NCI-H446 (cell line): ENCODE measurements at regions not wholly inside any gene's neighbourhood (a gene's known extent, or its start where the extent isn't known, plus 50 kb on each side); places are given as distances from the start of the nearest gene placed in this dataset.

Experiments used
- DNase-seq, 2 experiments: peaks; one replicate each; lab custom pipeline; 2025; lab: John Stamatoyannopoulos, UW

- no peak for DNase-seq
These were observed 384.8 kb upstream of the TGFBR2 start for GRCh38 chr3:30221619-30222018.

GRCh38 chr3:30222441-30222840, 384.0 kb upstream of the TGFBR2 start:
- no peak for DNase-seq

DNA sequence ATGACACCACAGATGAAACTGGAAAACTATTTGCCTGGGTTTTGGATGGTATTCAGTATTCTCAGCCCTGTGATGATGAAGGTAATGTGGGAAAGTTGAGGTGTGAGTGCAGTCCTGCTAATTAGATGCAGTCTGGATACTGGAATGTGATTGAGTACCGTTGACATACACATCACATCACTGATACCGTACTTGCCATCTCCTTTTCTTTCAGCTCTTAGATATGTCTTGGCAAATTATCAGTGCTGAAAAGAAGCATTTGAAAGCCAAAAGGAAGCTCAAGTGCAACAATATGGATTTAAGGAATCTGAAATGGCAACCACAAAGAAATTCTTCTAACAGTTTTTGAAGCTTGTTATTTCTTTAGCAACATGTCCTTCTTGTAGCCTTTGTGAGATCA, 381.4 kb upstream of the TGFBR2 start:
- DNase-seq, result no peak

- DNase-seq, result no peak
These were observed 379.7 kb upstream of the TGFBR2 start for GRCh38 chr3:30226601-30227151.

DNA sequence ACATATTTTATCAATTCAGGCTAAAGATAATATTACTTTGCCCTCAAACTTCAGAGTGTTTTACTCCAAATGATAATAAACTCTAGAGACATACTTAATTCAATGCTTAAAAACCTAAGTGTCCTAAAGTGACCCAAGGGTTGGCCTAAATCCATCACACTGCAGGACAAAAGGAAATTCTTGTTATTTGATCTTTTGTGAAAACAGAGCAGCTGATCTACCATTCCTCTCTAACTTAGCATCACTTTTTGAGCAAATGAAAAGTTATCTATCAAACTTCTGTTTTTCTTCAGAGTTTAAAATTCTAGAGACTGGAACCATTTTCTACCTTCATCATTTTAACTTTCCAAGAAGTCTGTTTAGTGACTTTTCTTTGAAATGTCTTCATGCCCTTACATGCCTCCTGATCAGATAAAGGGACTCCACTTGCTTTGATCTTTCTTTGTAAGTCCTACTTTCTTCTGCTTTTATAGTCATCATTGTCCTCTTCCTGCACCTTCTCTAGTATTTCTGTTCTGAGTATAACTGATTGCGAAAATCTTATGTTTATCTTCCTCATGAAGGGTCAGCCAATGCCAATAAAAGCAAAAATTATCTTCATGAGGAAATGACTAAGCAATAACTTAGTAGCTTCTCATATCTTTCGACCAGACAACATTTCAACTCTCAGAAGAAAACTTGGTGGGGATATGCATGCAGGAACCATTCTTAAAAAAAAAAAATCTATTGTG, 378.7 kb upstream of the TGFBR2 start:
- no peak for DNase-seq

- DNase-seq, result no peak
These were observed 378.1 kb upstream of the TGFBR2 start for GRCh38 chr3:30228302-30228631.

DNA sequence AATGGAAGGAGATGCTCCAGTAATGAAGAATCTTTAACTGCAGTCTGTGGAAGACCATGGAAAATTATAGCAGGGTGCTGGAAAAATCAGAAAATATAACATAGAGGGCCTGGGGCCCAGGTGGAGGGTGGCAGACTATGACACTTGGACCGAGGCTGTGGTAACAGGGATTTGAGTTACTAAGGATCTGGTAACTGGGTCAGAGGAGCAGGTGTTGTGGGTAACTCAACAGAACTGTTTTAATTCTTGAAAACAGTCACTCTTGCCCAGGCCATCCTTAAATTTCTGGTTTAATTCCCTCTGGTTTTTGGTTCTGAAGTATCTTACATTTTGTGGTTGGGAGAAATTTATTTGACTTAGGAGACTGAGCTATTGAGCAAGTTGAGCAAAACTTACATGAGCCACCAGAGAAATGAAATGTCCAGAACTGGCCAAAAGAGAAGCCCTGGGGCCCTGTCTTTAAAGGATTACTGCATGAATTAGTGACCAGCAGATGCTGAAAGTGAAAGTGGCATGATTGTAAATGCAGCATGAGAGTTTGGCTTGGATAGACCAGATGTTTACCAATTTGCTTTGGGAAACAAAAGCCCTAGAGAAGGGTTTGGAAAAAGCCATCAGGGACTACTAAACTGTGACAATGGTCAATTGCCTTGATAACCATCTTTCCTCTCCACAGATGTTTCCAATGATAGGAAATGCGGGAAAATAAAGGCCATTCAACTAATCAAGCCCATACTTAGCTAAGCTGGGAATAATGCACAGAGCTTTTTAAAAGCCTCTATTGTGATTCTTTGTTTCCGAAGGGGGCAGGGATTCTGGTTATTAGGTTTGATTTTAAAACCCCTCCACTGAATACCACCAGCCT, 374.9 kb upstream of the TGFBR2 start:
- DNase-seq, result no peak

GRCh38 chr3:30232142-30232541, 374.3 kb upstream of the TGFBR2 start:
- DNase-seq, result no peak

DNA sequence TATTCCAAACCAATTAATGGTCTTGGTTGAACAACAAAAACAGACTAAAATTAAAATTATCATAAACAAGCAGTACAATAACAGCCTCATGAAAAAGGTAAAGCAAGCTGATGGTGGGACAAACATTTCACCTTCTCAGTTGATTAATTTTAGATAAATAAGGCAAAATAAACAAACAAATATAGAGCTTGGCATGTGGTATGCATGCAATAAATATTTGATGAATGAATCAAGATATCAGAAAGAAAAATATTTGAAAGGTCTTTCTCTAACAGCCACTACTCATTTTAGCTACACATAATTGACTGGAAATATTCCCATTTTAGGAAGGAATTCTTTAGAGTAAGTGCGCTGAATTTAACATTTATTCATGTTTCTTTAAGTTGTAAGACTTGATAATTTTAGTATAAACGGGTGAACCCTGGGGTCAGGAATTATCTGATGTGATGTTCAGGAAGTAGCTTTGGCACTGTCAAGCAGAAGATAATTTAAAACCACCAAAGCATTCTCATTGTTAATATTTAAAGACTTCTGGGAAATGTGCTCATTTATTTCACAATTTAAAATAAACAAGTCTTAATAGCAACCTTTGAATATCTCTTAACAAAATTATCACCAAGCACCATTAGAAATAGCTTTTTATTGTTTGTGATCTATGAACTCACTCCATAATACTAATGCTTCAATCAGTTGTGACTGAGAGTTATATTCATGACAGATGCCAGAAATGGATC, 372.3 kb upstream of the TGFBR2 start:
- no peak for DNase-seq

GRCh38 chr3:30236011-30236410, 370.4 kb upstream of the TGFBR2 start:
- DNase-seq, result no peak

DNA sequence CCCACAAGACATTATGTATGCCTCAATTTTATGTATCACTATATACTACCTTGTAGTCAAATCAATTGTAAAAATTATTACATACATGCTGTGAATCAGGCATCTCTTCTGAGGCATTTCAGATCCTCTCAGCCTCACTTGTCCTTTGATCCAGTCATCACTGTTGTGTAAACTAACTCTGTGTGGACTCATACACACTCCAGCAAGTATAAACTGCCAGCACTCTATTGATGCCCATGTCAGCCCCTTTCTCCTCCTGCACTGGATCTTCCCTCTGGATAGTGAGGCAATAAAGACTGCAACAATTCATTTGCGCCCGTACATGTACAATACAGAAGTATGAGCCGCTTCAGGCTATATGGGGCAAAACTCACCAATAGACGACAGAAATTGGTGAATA, 364.7 kb upstream of the TGFBR2 start:
- DNase-seq, result no peak

DNA sequence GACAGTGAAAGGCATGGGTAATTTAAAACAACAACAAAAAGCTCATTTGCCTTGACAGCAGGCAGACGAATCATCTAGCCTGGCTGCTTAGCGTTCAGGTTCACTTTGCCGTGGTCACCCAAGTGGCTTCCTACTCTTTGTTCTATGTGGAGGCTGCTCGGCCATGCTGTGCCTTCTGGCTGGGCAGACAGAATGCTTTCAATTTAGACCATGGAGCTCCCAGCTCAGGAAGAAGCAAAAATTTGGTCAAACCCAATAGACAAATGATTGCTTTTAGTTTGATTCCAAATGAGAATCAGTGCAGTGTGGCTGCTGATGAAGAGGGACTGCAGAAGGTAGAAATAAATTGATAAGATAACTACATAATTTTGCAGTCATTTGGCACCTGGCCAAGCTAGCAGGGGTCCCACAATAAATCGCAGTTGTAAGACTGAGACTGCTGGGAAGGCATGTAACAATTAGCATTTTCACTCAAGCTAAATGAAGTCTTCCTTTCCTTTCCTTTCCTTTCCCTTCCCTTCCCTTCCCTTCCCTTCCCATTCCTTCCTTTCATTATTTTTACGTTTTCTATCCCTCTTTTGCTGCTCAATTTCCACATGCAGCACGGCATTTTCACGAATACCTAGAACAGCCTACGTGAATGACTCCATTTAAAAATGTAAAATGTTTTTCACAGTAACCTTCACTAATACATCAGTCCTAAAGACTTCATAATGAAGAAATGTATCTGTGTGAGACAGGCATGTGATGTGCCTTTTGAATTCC, 360.4 kb upstream of the TGFBR2 start:
- DNase-seq, result no peak

DNA sequence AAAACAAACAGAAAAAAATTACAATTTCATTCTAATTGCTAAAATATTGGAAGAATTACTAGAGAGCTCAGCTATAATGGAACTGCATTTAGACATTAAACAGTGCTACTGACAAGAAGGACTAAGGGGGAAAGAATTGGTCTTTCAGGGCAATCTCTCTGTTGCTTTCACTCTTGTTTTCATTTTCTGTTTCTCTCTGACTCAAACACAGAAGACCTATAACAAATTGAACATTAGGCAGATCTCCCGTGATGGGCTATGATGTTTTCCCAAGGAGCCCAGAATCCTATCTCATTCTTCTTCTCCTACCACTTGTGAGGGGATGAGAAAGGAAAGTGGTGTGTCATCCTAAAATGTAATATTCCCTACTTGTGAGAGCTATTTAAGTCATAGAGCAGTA, 358.0 kb upstream of the TGFBR2 start:
- DNase-seq, result no peak

DNA sequence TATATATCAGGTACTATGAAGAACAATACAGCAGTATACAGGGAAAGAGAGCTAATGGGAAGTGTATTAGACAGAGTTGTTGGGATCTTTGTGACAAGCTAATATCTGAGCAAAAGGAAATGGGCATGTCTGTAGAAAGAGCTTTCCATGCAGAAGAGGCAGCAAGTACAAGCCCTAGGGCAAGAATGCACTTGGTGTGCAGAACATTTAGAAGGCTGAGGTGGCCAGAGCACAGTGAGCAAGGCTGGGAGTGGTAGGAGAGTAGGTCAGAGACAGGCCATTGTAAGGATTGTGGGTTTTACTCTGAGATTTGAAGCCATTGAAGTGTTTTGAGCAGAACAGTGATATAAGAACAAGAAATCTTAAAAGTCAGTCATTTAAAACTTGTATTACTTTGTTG, 353.9 kb upstream of the TGFBR2 start:
- DNase-seq, result no peak

DNA sequence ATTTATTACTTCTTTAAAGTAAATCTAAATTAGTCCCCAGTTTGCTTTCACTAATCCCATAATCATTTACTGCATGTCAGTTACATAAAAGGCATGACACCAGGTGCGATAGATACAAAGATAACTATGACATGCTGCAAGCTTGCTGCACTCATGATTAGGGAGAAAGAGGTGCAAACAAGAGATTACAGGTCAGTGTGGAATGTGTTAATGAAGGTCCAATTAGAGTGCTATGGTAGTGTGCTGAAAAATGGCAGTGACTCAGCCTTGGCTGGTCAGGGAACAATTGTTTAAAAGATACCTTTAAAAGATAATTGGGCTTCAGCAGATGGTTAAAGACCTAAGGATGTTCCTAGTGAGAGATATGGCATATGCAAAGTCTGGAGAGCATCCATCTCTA, 352.6 kb upstream of the TGFBR2 start:
- DNase-seq, result no peak

GRCh38 chr3:30256474-30256873, 349.9 kb upstream of the TGFBR2 start:
- no peak for DNase-seq

DNA sequence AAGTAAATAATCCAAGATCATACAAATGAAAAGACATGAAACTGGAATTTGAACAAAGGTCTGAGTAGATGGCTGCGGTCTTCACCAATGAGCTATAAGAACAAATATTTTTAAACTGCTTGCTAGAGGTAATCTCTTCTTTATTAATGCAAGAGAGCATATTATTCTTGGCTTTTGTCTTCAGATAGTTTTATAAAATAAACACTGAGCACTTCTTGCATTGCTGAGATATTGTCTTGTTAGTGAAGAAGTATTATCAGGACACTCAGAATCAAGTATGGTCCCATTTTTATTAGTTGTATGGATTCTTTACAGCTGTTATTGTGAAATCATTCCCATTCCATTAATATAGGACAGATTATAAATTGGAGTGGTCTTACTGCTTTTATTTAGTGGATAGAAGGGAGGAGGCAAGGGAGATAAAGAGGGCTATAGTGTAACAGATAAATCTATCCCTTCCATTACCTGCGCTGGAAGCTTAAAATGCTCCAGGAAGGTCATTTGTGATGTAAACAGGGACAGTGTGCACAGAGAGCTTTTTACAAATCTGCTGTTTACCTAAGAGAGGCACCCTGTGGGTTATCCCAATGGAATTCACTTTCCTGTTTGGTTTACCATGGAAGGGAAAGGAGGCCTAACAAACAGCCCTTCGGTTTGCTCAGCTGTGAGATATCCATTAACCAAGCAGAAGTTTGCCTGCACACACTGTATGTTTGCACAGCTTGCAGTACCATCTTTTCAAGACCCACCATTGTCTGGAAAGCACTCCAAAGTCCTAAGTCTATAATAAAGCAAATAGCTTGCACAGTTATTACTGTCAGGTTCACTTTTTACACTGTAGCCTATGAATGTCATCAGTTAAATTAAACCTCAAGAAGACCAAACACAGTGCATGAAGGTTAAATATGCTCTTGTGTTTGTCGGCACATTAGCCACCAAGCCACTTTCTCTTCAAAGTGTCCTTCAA, 347.7 kb upstream of the TGFBR2 start:
- no peak for DNase-seq

DNA sequence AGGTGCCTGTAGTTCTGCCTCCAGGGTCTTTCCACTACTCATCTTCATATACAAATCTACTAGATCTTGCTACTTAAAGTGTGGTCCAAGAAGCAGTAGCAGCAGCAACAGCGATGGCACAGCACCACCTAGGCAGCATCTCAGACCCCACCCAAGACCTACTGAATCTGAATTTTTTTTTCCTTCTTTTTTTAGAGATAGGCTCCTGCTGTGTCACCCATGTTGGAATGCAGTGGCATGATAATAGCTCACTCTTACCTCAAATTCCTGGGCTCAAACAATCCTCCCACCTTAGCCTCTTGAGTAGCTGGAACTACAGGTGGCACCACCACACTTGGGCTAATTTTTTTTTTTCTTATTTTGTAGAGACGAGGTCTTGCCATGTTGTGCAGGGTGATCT, 346.7 kb upstream of the TGFBR2 start:
- DNase-seq, result no peak

DNA sequence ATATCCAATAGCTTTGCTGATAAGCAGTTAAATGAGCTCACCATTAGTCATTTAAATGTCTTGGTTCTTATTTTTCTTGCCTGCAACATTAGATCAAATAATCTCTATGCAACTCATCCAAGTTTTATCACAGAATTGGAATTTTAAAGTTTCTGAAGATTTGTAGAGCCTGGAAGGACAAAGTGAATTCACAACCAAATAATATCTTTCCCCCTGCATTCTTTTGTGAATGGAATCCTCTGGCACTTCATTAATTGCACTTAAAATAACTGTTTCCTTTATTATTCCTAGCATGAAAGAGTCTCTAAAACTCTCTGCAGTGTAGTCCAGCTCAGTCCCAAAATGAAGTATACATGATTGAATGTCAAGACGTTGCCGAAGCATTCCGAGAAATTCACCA, 345.6 kb upstream of the TGFBR2 start:
- DNase-seq, result no peak

GRCh38 chr3:30263238-30263924, 343.0 kb upstream of the TGFBR2 start:
- DNase-seq, result no peak
